Lung (tissue), 11 donors: ENCODE measurements at regions not wholly inside any gene's neighbourhood (a gene's known extent, or its start where the extent isn't known, plus 50 kb on each side); places are given as distances from the start of the nearest gene placed in this dataset.

Source experiments
- ATAC-seq: fragments of 200-7000 bp; cut with Tn5 transposase; one replicate; pipeline ENCODE4 v1.9.1; 2020; ENCODE audit warnings: moderate number of reproducible peaks; ENCODE audit not compliant: insufficient read depth, low FRiP score
- DNase-seq, 3 donors: peaks; one replicate each; pipeline ENCODE4 v3.0.0-alpha.2; 2013 to 2017
- H3K27ac ChIP-seq, 2 donors: one replicate each; pipeline ENCODE4 v1.5.1; 2013; ENCODE audit warnings: mild to moderate bottlenecking in 2 of 2, moderate library complexity in 2 of 2, control low read depth in 1 of 2, inconsistent platforms in 1 of 2, low read depth in 1 of 2, low read length in 1 of 2
- H3K27me3 ChIP-seq, 3 donors: one replicate each; pipeline ENCODE4 v1.5.1; 2013; ENCODE audit warnings: low read length in 2 of 3; ENCODE audit not compliant: control insufficient read depth in 3 of 3, insufficient read depth in 3 of 3
- H3K36me3 ChIP-seq, 4 donors: one replicate each; pipeline ENCODE4 v1.5.1; 2013; ENCODE audit warnings: low read length in 4 of 4, mild to moderate bottlenecking in 1 of 4, moderate library complexity in 1 of 4; ENCODE audit not compliant: control insufficient read depth in 4 of 4, insufficient read depth in 4 of 4
- H3K4me1 ChIP-seq, 5 donors: one replicate each; pipeline ENCODE4 v1.5.1; 2013; ENCODE audit warnings: low read length in 5 of 5, mild to moderate bottlenecking in 2 of 5, moderate library complexity in 1 of 5; ENCODE audit not compliant: control insufficient read depth in 5 of 5, insufficient read depth in 5 of 5
- H3K4me3 ChIP-seq: one replicate; pipeline ENCODE4 v1.5.1; 2013; ENCODE audit warnings: mild to moderate bottlenecking, control low read depth, moderate library complexity
- H3K9ac ChIP-seq, 2 donors: one replicate each; pipeline ENCODE4 v1.5.1; 2013; ENCODE audit warnings: low read length in 2 of 2, control low read depth in 1 of 2; ENCODE audit not compliant: insufficient read depth in 1 of 2
- H3K9me3 ChIP-seq, 4 donors: one replicate each; pipeline ENCODE4 v1.5.1; 2013; ENCODE audit warnings: low read length in 3 of 4, mild to moderate bottlenecking in 1 of 4, moderate library complexity in 1 of 4; ENCODE audit not compliant: control insufficient read depth in 4 of 4, insufficient read depth in 3 of 4
- whole genome bisulfite sequencing, 2 donors: extraction: QIAGEN DNeasy Blood & Tissue Kit; methylation state at CpG; one replicate each; pipeline ENCODE4 v1.1.7; 2013; 5-methylcytosine and 5-hydroxymethylcytosine counted together
- TF ChIP-seq, protein P1 (sequence below): IDR thresholded peaks from 2 replicates; pipeline ENCODE4 v1.5.1; 2012; ENCODE audit warnings: mild to moderate bottlenecking; ENCODE audit errors: control extremely low read depth, extremely low read depth
- donor health status: control.
- donor health status: control.
- donor health status: Bipolar disorder and iron deficiency.
- donor health status: healthy.
- donor health status: DM: yes; HTN: yes; CAD: no.

- DNase-seq (no peak), ATAC-seq (no peak)
- TF ChIP-seq, protein P1, sequence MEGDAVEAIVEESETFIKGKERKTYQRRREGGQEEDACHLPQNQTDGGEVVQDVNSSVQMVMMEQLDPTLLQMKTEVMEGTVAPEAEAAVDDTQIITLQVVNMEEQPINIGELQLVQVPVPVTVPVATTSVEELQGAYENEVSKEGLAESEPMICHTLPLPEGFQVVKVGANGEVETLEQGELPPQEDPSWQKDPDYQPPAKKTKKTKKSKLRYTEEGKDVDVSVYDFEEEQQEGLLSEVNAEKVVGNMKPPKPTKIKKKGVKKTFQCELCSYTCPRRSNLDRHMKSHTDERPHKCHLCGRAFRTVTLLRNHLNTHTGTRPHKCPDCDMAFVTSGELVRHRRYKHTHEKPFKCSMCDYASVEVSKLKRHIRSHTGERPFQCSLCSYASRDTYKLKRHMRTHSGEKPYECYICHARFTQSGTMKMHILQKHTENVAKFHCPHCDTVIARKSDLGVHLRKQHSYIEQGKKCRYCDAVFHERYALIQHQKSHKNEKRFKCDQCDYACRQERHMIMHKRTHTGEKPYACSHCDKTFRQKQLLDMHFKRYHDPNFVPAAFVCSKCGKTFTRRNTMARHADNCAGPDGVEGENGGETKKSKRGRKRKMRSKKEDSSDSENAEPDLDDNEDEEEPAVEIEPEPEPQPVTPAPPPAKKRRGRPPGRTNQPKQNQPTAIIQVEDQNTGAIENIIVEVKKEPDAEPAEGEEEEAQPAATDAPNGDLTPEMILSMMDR: no peak
- Histone ChIP-seq H3K27me3 (peaks cover 0 to 2% (median 0%) of the 10 kb centered on the region in 3 donors), H3K4me3 (no peak overlapping the region), H3K9me3 (peaks cover 0 to 2% (median 0%) of the 10 kb centered on the region in 4 donors), H3K4me1 (no peaks in the 10 kb centered on the region), H3K9ac (no peak overlapping the region), H3K27ac (no peak overlapping the region), H3K36me3 (no peaks in the 10 kb centered on the region)
- 89 to 92% methylated on average over 4 of the region's 4 CpGs for WGBS, 2 donors
Measured at GRCh38 chr16:51085271-51085670, 65.8 kb downstream of the SALL1 start.

DNA sequence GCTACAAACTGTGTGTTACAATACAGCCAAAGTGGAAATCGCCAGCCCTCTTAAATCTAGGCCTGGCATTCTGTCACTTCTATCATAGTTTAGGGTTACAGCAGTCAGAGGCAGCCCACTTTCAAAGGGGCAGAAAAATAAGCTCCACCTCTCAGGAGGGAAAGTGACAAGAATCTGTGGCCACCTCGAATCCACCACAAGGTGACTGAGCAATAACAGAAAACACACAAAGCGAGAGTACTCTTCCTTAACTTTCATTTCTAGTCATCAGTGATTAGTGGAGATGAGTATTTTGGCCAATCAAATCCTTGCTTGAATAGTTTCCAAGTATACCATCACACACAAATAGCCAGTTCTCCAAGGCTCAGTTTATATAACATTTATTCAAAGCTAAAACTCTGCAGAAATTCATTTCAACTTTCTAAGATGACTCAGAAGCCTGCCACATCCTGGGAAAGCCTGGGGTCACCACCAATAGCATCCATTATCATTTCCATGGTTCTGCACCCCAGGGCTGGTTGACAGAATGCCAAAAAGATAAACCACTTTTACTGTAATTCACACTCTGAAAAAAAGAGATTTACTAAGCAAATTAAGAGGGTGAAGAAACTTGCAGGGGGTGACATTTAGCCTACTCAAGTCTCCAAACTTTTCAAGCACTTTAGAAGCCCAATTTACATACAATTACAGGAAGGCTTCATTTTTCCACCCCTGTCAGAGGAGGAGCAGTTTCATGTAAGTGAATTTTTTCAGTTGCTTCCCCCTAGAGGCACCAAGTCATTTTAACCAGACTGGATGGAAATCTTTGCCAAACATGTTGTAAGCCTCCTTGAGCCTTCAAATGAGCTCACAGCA is 66.8 kb downstream of the SALL1 start:
- Histone ChIP-seq H3K36me3 (no peaks in the 10 kb centered on the region), H3K4me1 (no peaks in the 10 kb centered on the region), H3K27me3 (peaks cover 0 to 2% (median 0%) of the 10 kb centered on the region in 3 donors), H3K27ac (no peak overlapping the region), H3K9me3 (peaks cover 0 to under 1% (median 0%) of the 10 kb centered on the region in 4 donors), H3K4me3 (no peak overlapping the region), H3K9ac (no peak overlapping the region)
- ATAC-seq (no peak), DNase-seq (no peak)
- TF ChIP-seq, protein P1: no peak
- 66 to 81% methylated on average over 3 of the region's 3 CpGs for WGBS, 2 donors

- Histone ChIP-seq H3K36me3 (no peaks in the 10 kb centered on the region), H3K9me3 (peaks cover 0 to 3% (median 0%) of the 10 kb centered on the region in 4 donors), H3K4me3 (no peak overlapping the region), H3K4me1 (no peaks in the 10 kb centered on the region), H3K27me3 (peaks cover 0 to 3% (median 0%) of the 10 kb centered on the region in 3 donors), H3K9ac (no peak overlapping the region), H3K27ac (no peak overlapping the region)
- WGBS, 2 donors: 59 to 79% methylated on average over 4 of the region's 4 CpGs
- TF ChIP-seq, protein P1: no peak
- DNase-seq (no peak), ATAC-seq (no peak)
Measured at GRCh38 chr16:51072591-51072990, 78.5 kb downstream of the SALL1 start.
